C4-2B (cell line): ENCODE measurements at regions not wholly inside any gene's neighbourhood (a gene's known extent, or its start where the extent isn't known, plus 50 kb on each side); places are given as distances from the start of the nearest gene placed in this dataset.

Experiments used
- H3K27ac ChIP-seq: fragments of 450-650 bp; 2 replicates; pipeline ENCODE4 v1.5.1; 2017
- CTCF ChIP-seq: fragments of 450-650 bp; conservative IDR thresholded peaks from 2 replicates; pipeline ENCODE4 v1.5.1; 2017; ENCODE audit warnings: mild to moderate bottlenecking
- ZFX ChIP-seq: fragments of 450-650 bp; IDR thresholded peaks from 2 replicates; pipeline ENCODE4 v1.6.1; 2017

- TF ChIP-seq ZFX, result no peak
- no peak for TF ChIP-seq CTCF
Measured at GRCh38 chr7:106459397-106460072, 174.8 kb upstream of the NAMPT start.

GRCh38 chr7:106457678-106458077 is 172.9 kb upstream of the NAMPT start:
- no peak overlapping the region for H3K27ac ChIP-seq
- TF ChIP-seq ZFX, result no peak
- TF ChIP-seq CTCF, result no peak

More at GRCh38 chr7:106459397-106460072, 174.8 kb upstream of the NAMPT start:
- H3K27ac ChIP-seq, result no peak overlapping the region

- TF ChIP-seq ZFX (no peak), CTCF (no peak)
- H3K27ac ChIP-seq, result no peak overlapping the region
Measured at GRCh38 chr7:106456329-106456728, 171.5 kb upstream of the NAMPT start.

- no peak for TF ChIP-seq ZFX
- TF ChIP-seq CTCF, result no peak
- no peak overlapping the region for H3K27ac ChIP-seq
Measured at GRCh38 chr7:106452031-106452851, 167.5 kb upstream of the NAMPT start.

- TF ChIP-seq CTCF (no peak), ZFX (no peak)
- H3K27ac ChIP-seq, result no peak overlapping the region
Measured at GRCh38 chr7:106451171-106451570, 166.4 kb upstream of the NAMPT start.

GRCh38 chr7:106450716-106451115 is 165.9 kb upstream of the NAMPT start:
- H3K27ac ChIP-seq, result no peak overlapping the region
- TF ChIP-seq ZFX (no peak), CTCF (no peak)
